Tibial nerve (tissue), 4 donors: ENCODE measurements at regions not wholly inside any gene's neighbourhood (a gene's known extent, or its start where the extent isn't known, plus 50 kb on each side); places are given as distances from the start of the nearest gene placed in this dataset.

Experiments
- DNase-seq, 2 donors: peaks; one replicate each; pipeline ENCODE4 v3.0.0-alpha.2; 2019; ENCODE audit warnings: low spot score in 2 of 2
- H3K27ac ChIP-seq, 4 donors: fragments of 200-600 bp; sonication (generic) in 3 of 4; one replicate each; pipeline ENCODE4 v1.5.1; 2017 to 2019; ENCODE audit warnings: mild to moderate bottlenecking in 1 of 4
- H3K27me3 ChIP-seq, 2 donors: fragments of 200-600 bp; sonication (generic) in 1 of 2; one replicate each; pipeline versions ENCODE4 v1.5.1 to v1.6.0; 2017 to 2019
- H3K36me3 ChIP-seq, 3 donors: fragments of 200-600 bp; sonication (generic); one replicate each; pipeline ENCODE4 v1.5.1; 2018 to 2019
- H3K4me1 ChIP-seq, 4 donors: fragments of 200-600 bp; sonication (generic) in 3 of 4; one replicate each; pipeline ENCODE4 v1.5.1; 2017 to 2019
- H3K4me3 ChIP-seq, 4 donors: fragments of 200-600 bp; sonication (generic) in 3 of 4; one replicate each; pipeline ENCODE4 v1.5.1; 2017 to 2019; ENCODE audit warnings: mild to moderate bottlenecking in 1 of 4, moderate library complexity in 1 of 4
- H3K9me3 ChIP-seq, 4 donors: fragments of 200-600 bp; sonication (generic) in 3 of 4; one replicate each; pipeline ENCODE4 v1.5.1; 2017 to 2019
- EP300 ChIP-seq, 2 donors: sonication (generic); formaldehyde crosslinking; IDR thresholded peaks; one replicate each; pipeline ENCODE4 v1.6.1; 2017; ENCODE audit warnings: antibody characterized with exemption in 2 of 2, mild to moderate bottlenecking in 1 of 2
- POLR2A ChIP-seq, 2 donors: fragments of 450-650 bp; IDR thresholded peaks; one replicate each; pipeline ENCODE4 v1.6.1; 2017; ENCODE audit warnings: antibody characterized with exemption in 2 of 2, mild to moderate bottlenecking in 2 of 2, moderate library complexity in 2 of 2
- WGBS, 2 donors: methylation state at CpG; one replicate each; pipeline ENCODE4 v1.1.5; 2018; 5-methylcytosine and 5-hydroxymethylcytosine counted together
- TF ChIP-seq, protein P1 (sequence below), 5 experiments: fragments of 200-600 bp in 3 of 5; fragments of 450-650 bp in 2 of 5; sonication (generic) in 3 of 5; IDR thresholded peaks; one replicate each; pipeline ENCODE4 v1.5.1; 2016 to 2019; ENCODE audit warnings: antibody characterized with exemption in 5 of 5, mild to moderate bottlenecking in 3 of 5, moderate library complexity in 2 of 5

DNA sequence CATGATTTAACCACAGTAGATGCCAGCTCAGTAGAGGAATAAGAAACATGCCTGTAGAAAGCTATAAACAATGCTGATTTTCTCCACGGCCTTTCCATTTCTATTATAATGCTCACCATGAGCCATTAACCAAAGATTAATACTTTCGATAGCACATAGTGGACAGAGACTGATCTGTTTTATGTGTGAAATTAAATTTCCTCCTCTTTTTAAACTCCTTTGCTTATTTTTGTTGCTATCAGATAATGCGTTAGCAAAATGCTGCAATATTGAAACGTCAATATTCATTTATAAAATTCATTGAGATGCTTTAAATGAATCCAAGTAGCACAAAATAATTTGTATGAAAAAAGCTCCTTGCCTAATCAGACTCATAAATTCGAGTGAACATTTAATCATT is 1807.9 kb downstream of the MRPL39 start:
- 80 to 85% methylated on average over 5 of the region's 5 CpGs for WGBS, 2 donors
- no peaks in the 10 kb centered on the region for H3K36me3 ChIP-seq
- H3K27me3 ChIP-seq: no peaks in the 10 kb centered on the region
- no peak overlapping the region for H3K4me3 ChIP-seq
- H3K27ac ChIP-seq: no peak overlapping the region
- H3K9me3 ChIP-seq: no peaks in the 10 kb centered on the region
- no peak for DNase-seq
- TF ChIP-seq, protein P1, sequence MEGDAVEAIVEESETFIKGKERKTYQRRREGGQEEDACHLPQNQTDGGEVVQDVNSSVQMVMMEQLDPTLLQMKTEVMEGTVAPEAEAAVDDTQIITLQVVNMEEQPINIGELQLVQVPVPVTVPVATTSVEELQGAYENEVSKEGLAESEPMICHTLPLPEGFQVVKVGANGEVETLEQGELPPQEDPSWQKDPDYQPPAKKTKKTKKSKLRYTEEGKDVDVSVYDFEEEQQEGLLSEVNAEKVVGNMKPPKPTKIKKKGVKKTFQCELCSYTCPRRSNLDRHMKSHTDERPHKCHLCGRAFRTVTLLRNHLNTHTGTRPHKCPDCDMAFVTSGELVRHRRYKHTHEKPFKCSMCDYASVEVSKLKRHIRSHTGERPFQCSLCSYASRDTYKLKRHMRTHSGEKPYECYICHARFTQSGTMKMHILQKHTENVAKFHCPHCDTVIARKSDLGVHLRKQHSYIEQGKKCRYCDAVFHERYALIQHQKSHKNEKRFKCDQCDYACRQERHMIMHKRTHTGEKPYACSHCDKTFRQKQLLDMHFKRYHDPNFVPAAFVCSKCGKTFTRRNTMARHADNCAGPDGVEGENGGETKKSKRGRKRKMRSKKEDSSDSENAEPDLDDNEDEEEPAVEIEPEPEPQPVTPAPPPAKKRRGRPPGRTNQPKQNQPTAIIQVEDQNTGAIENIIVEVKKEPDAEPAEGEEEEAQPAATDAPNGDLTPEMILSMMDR (IDR thresholded peaks at IDR 0.05): no peak
- TF ChIP-seq EP300 (IDR thresholded peaks at IDR 0.05) (no peak), POLR2A (IDR thresholded peaks at IDR 0.05) (no peak)
- no peaks in the 10 kb centered on the region for H3K4me1 ChIP-seq

- no peak overlapping the region for H3K4me3 ChIP-seq
- H3K27ac ChIP-seq: no peak overlapping the region
- no peaks in the 10 kb centered on the region for H3K36me3 ChIP-seq
- WGBS, 2 donors: 48 to 50% methylated on average over 1 of the region's 1 CpG
- H3K4me1 ChIP-seq: no peaks in the 10 kb centered on the region
- H3K27me3 ChIP-seq: no peaks in the 10 kb centered on the region
- TF ChIP-seq POLR2A (IDR thresholded peaks at IDR 0.05) (no peak), EP300 (IDR thresholded peaks at IDR 0.05) (no peak)
- TF ChIP-seq, protein P1 (IDR thresholded peaks at IDR 0.05): no peak
- no peaks in the 10 kb centered on the region for H3K9me3 ChIP-seq
- no peak for DNase-seq
These were observed 1815.0 kb downstream of the MRPL39 start for GRCh38 chr21:23792300-23792699.

DNA sequence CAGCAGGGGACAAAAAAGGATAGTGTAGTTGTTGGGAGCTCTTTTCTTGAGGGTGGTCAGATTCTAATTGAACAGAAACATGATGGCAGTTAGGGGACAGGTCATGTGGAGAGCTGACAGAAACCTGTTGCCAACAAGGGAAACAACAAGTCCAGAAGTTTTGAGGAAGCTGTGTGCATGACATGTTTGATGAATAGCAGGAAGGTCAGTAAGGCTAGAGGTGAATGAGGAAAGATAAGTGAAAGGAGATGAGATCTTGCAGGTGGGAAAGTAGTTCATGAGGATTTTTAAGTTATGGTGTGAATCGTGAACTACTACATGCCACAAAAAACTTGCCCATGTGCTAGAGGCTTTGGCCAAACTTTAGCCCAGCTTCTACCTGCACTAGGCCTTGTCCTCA is 1817.4 kb downstream of the MRPL39 start:
- no peaks in the 10 kb centered on the region for H3K9me3 ChIP-seq

DNA sequence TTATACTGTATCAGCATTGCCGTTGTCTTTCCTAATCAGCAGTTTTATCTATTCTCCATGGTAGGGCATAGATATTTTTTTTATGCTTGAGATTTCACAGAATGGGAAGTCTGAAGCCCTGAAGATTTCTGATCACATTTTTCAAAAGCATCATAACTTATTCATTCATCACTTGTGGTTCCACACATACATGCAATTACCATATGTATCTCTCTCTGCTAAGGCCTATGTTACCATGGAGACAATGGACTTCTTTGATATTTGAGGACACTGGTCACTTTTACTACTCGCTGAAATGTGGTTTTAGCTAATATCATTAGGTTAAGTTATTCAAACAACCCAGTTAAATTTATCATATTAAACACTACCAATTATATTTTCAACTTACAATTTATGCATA is 1827.0 kb downstream of the MRPL39 start:
- no peaks in the 10 kb centered on the region for H3K4me1 ChIP-seq
- H3K9me3 ChIP-seq: no peaks in the 10 kb centered on the region
- 66 to 72% methylated on average over 2 of the region's 2 CpGs for WGBS, 2 donors

More for the DNA sequence above, 1817.4 kb downstream of the MRPL39 start:
- Histone ChIP-seq H3K27ac (no peak overlapping the region), H3K4me1 (no peaks in the 10 kb centered on the region), H3K27me3 (no peaks in the 10 kb centered on the region), H3K36me3 (no peaks in the 10 kb centered on the region), H3K4me3 (no peak overlapping the region)
- WGBS, 2 donors: 85 to 92% methylated on average over 1 of the region's 1 CpG
- TF ChIP-seq EP300 (IDR thresholded peaks at IDR 0.05): no peak
- TF ChIP-seq, protein P1 (IDR thresholded peaks at IDR 0.05): no peak
- TF ChIP-seq POLR2A (IDR thresholded peaks at IDR 0.05): no peak
- no peak for DNase-seq

DNA sequence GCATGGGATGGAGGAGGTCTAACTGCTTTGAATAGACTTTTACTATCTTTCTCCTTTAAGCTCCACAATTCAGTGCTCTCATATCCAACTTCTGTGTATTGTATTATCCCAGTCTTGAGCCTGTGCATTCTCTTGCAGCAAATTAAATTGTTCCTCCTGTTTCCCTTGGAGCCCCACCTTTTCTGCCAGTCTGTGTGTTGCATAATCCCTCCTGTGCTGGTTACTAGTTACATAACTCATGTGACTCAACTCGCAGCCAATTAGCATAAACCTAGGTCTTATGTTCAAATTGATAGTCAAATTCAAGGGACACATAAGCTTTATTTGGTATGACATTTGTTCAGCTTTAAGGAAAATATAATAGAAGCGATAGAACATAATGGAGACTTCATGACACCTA is 1863.5 kb downstream of the MRPL39 start:
- H3K4me3 ChIP-seq: no peak overlapping the region
- TF ChIP-seq, protein P1 (IDR thresholded peaks at IDR 0.05): no peak
- TF ChIP-seq POLR2A (IDR thresholded peaks at IDR 0.05) (no peak), EP300 (IDR thresholded peaks at IDR 0.05) (no peak)
- no peaks in the 10 kb centered on the region for H3K4me1 ChIP-seq
- H3K27ac ChIP-seq: no peak overlapping the region
- DNase-seq: no peak
- 82 to 92% methylated on average over 2 of the region's 2 CpGs for WGBS, 2 donors
- no peaks in the 10 kb centered on the region for H3K27me3 ChIP-seq
- H3K9me3 ChIP-seq: peaks cover 0 to 6% (median 0%) of the 10 kb centered on the region in 4 donors
- no peaks in the 10 kb centered on the region for H3K36me3 ChIP-seq

More for the DNA sequence above, 1827.0 kb downstream of the MRPL39 start:
- DNase-seq: no peak
- no peak overlapping the region for H3K27ac ChIP-seq
- no peaks in the 10 kb centered on the region for H3K36me3 ChIP-seq
- no peak overlapping the region for H3K4me3 ChIP-seq
- no peak for TF ChIP-seq POLR2A (IDR thresholded peaks at IDR 0.05)
- H3K27me3 ChIP-seq: no peaks in the 10 kb centered on the region

DNA sequence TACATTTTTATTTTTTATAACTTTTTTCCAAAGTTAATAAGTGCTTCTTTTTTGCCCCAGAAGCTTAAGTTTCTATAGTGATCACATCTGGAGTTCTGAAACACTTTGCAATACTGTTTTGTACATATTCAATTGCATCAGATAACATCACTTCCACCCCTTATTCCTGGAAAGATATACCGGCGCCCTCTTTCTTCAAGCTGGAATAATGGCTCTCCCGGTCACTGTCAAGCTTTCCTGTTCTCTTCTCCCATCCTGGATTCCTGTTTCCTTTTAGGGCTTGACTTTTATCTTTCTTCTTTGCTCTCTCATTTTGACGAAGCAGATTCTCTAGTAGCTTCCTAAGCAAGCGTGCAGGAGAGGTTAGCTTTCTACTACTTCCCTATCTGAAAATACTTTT is 1866.8 kb downstream of the MRPL39 start:
- no peak for DNase-seq
- H3K4me1 ChIP-seq: no peaks in the 10 kb centered on the region
- WGBS, 2 donors: 77 to 80% methylated on average over 5 of the region's 5 CpGs
- no peaks in the 10 kb centered on the region for H3K36me3 ChIP-seq
- no peaks in the 10 kb centered on the region for H3K9me3 ChIP-seq
- TF ChIP-seq EP300 (IDR thresholded peaks at IDR 0.05): no peak
- TF ChIP-seq POLR2A (IDR thresholded peaks at IDR 0.05): no peak
- TF ChIP-seq, protein P1 (IDR thresholded peaks at IDR 0.05): no peak
- no peak overlapping the region for H3K27ac ChIP-seq
- no peak overlapping the region for H3K4me3 ChIP-seq
- H3K27me3 ChIP-seq: no peaks in the 10 kb centered on the region
